SK-N-SH (cell line): ENCODE measurements at regions not wholly inside any gene's neighbourhood (a gene's known extent, or its start where the extent isn't known, plus 50 kb on each side); places are given as distances from the start of the nearest gene placed in this dataset.

Source experiments
- CTCF ChIA-PET: fragments of 300-600, 350-600 bp; formaldehyde crosslinking; extraction: SDS; loops from one replicate; lab custom pipeline; 2021; lab: Yijun Ruan, JAX
- POLR2A ChIA-PET: fragments of 350-600 bp; sonication (Branson Sonifier 250); formaldehyde crosslinking; extraction: SDS; loops from one replicate; lab custom pipeline; 2020; ENCODE audit warnings: antibody characterized with exemption, inconsistent platforms; lab: Yijun Ruan, JAX
- DNase-seq: peaks from one replicate; pipeline ENCODE4 v3.0.0; 2012
- H2AFZ ChIP-seq: fragments of 200-600 bp; sonication (generic); 2 replicates; pipeline ENCODE4 v1.8.1; 2016; ENCODE audit warnings: antibody characterized with exemption, mild to moderate bottlenecking, low read depth
- H3F3A ChIP-seq: fragments of 200-600 bp; sonication (generic); replicated peaks from 2 replicates; pipeline ENCODE3; 2016; ENCODE audit warnings: antibody characterized with exemption, mild to moderate bottlenecking; ENCODE audit not compliant: insufficient read depth
- H3K27ac ChIP-seq, 2 experiments: fragments of 200-500 bp in 1 of 2; fragments of 200-600 bp in 1 of 2; sonication (Bioruptor generic) in 1 of 2; sonication (generic), shearing (Covaris generic) in 1 of 2; 2 replicates each; pipeline versions ENCODE4 v1.5.1 to v1.6.1; 2014 to 2016; ENCODE audit warnings: low read depth in 2 of 2, inconsistent platforms in 1 of 2, low read length in 1 of 2, mild to moderate bottlenecking in 1 of 2, mixed read lengths in 1 of 2
- H3K27me3 ChIP-seq: fragments of 200-600 bp; sonication (generic), shearing (Covaris generic); 2 replicates; pipeline ENCODE4 v1.6.1; 2016; ENCODE audit warnings: mixed run types; ENCODE audit not compliant: insufficient read depth
- H3K36me3 ChIP-seq, 2 experiments: fragments of 200-500 bp in 1 of 2; fragments of 200-600 bp in 1 of 2; sonication (Bioruptor generic) in 1 of 2; sonication (generic) in 1 of 2; replicated peaks in 1 of 2; 2 replicates each; pipeline versions ENCODE3 to v1.5.1; 2014 to 2016; ENCODE audit warnings: low read length in 1 of 2, mild to moderate bottlenecking in 1 of 2; ENCODE audit not compliant: insufficient read depth in 2 of 2, control insufficient read depth in 1 of 2
- H3K4me1 ChIP-seq, 2 experiments: fragments of 200-500 bp in 1 of 2; fragments of 200-600 bp in 1 of 2; sonication (Bioruptor generic) in 1 of 2; sonication (generic), shearing (Covaris generic) in 1 of 2; 2 replicates each; pipeline versions ENCODE4 v1.5.1 to v1.6.1; 2014 to 2016; ENCODE audit warnings: low read depth in 1 of 2, low read length in 1 of 2, mixed run types in 1 of 2; ENCODE audit not compliant: insufficient read depth in 2 of 2, control insufficient read depth in 1 of 2
- H3K4me2 ChIP-seq: fragments of 200-600 bp; sonication (generic), shearing (Covaris generic); 2 replicates; pipeline ENCODE4 v1.6.1; 2017; ENCODE audit warnings: mixed run types
- H3K4me3 ChIP-seq, 2 experiments: fragments of 200-500 bp in 1 of 2; fragments of 200-600 bp in 1 of 2; sonication (Bioruptor generic) in 1 of 2; sonication (generic), shearing (Covaris generic) in 1 of 2; 2 replicates each; pipeline versions ENCODE4 v1.5.1 to v1.8.1; 2014 to 2016; ENCODE audit warnings: low read depth in 2 of 2, inconsistent platforms in 1 of 2, low read length in 1 of 2, mild to moderate bottlenecking in 1 of 2, mixed read lengths in 1 of 2, moderate library complexity in 1 of 2
- H3K79me2 ChIP-seq: fragments of 200-600 bp; sonication (generic); 2 replicates; pipeline ENCODE4 v1.8.1; 2017; ENCODE audit warnings: mild to moderate bottlenecking; ENCODE audit not compliant: insufficient read depth
- H3K9ac ChIP-seq: fragments of 200-600 bp; sonication (generic); 2 replicates; pipeline ENCODE4 v1.6.1; 2017; ENCODE audit warnings: mixed run types
- H3K9me2 ChIP-seq: fragments of 200-600 bp; sonication (generic); 2 replicates; pipeline ENCODE4 v1.6.1; 2017; ENCODE audit warnings: mixed run types
- H3K9me3 ChIP-seq: fragments of 200-600 bp; sonication (generic); 2 replicates; pipeline ENCODE4 v1.6.1; 2017; ENCODE audit warnings: mixed run types, mild to moderate bottlenecking, moderate library complexity
- H4K20me1 ChIP-seq: fragments of 200-600 bp; sonication (generic); 2 replicates; pipeline ENCODE4 v1.6.1; 2017; ENCODE audit warnings: mild to moderate bottlenecking, mixed run types; ENCODE audit not compliant: insufficient read depth
- CHD2 ChIP-seq: fragments of 150-350 bp; IDR thresholded peaks from 2 replicates; pipeline ENCODE4 v1.6.1; 2018; ENCODE audit warnings: low read length; ENCODE audit not compliant: partially characterized antibody
- CTCF ChIP-seq: fragments of 200-600 bp; sonication (generic); IDR thresholded peaks from 2 replicates; pipeline ENCODE4 v1.6.1; 2017; ENCODE audit warnings: antibody characterized with exemption, mild to moderate bottlenecking, moderate library complexity
- ELF1 ChIP-seq: IDR thresholded peaks from 2 replicates; pipeline ENCODE4 v1.4.0; 2012
- EP300 ChIP-seq, 2 experiments: IDR thresholded peaks; 2 replicates each; pipeline versions ENCODE4 v1.4.0 to v1.6.1; 2012; ENCODE audit warnings: borderline replicate concordance in 1 of 2, low read depth in 1 of 2, low read length in 1 of 2
- EZH2phosphoT487 ChIP-seq: fragments of 200-600 bp; sonication (generic); IDR thresholded peaks from 2 replicates; pipeline ENCODE4 v1.6.1; 2017; ENCODE audit warnings: low read depth, mixed run types, mild to moderate bottlenecking, antibody characterized with exemption, moderate library complexity, borderline replicate concordance
- FOSL2 ChIP-seq: IDR thresholded peaks from 2 replicates; pipeline ENCODE4 v1.4.0; 2012; ENCODE audit warnings: low read depth, mild to moderate bottlenecking, moderate library complexity, borderline replicate concordance
- FOXM1 ChIP-seq: IDR thresholded peaks from 2 replicates; pipeline ENCODE4 v1.4.0; 2012; ENCODE audit warnings: low read depth, mild to moderate bottlenecking
- JUND ChIP-seq: IDR thresholded peaks from 2 replicates; pipeline ENCODE4 v1.4.0; 2012
- MXI1 ChIP-seq: IDR thresholded peaks from 2 replicates; pipeline ENCODE4 v1.6.1; 2012; ENCODE audit warnings: mild to moderate bottlenecking, low read depth, low read length, improper control_type of control experiment
- NFIC ChIP-seq: IDR thresholded peaks from 2 replicates; pipeline ENCODE4 v1.4.0; 2012; ENCODE audit warnings: borderline replicate concordance
- NRF1 ChIP-seq: IDR thresholded peaks from 2 replicates; pipeline ENCODE4 v1.6.1; 2012; ENCODE audit warnings: low read depth, mild to moderate bottlenecking, low read length
- PBX3 ChIP-seq: IDR thresholded peaks from 2 replicates; pipeline ENCODE4; 2012
- POLR2AphosphoS5 ChIP-seq: IDR thresholded peaks from 2 replicates; pipeline ENCODE4 v1.6.1; 2012; ENCODE audit warnings: low read depth, low read length
- RAD21 ChIP-seq: IDR thresholded peaks from 2 replicates; pipeline ENCODE4 v1.6.1; 2012; ENCODE audit warnings: mild to moderate bottlenecking, low read length
- RCOR1 ChIP-seq: fragments of 150-350 bp; IDR thresholded peaks from 2 replicates; pipeline ENCODE4 v1.6.1; 2017; ENCODE audit warnings: antibody characterized with exemption, low read length
- RFX5 ChIP-seq: IDR thresholded peaks from 2 replicates; pipeline ENCODE4 v1.6.1; 2012; ENCODE audit warnings: mild to moderate bottlenecking, improper control_type of control experiment, low read length
- RXRA ChIP-seq: IDR thresholded peaks from 2 replicates; pipeline ENCODE4 v1.4.0; 2012; ENCODE audit warnings: low read depth, mild to moderate bottlenecking, borderline replicate concordance
- SIN3A ChIP-seq: IDR thresholded peaks from 2 replicates; pipeline ENCODE4 v1.6.1; 2012; ENCODE audit warnings: low read depth, mild to moderate bottlenecking, low read length, moderate library complexity, borderline replicate concordance
- SMC3 ChIP-seq: IDR thresholded peaks from 2 replicates; pipeline ENCODE4 v1.6.1; 2012; ENCODE audit warnings: low read depth, low read length, improper control_type of control experiment
- TEAD4 ChIP-seq: IDR thresholded peaks from 2 replicates; pipeline ENCODE4 v1.4.0; 2012; ENCODE audit warnings: mild to moderate bottlenecking, borderline replicate concordance; ENCODE audit not compliant: insufficient read depth
- YY1 ChIP-seq: IDR thresholded peaks from 2 replicates; pipeline ENCODE4 v1.4.0; 2012; ENCODE audit warnings: low read depth, mild to moderate bottlenecking
- WGBS: methylation state at CpG from one replicate; pipeline ENCODE4 v1.1.6; 2017; ENCODE audit warnings: low lambda C conversion rate; 5-methylcytosine and 5-hydroxymethylcytosine counted together
- TF ChIP-seq, protein P1 (sequence below): fragments of 150-350 bp; IDR thresholded peaks from 2 replicates; pipeline ENCODE4 v1.6.1; 2016; ENCODE audit warnings: mild to moderate bottlenecking, low read depth, low read length
- TF ChIP-seq, protein P2 (sequence below): fragments of 150-350 bp; IDR thresholded peaks from 2 replicates; pipeline ENCODE4 v1.6.1; 2017; ENCODE audit warnings: antibody characterized with exemption, low read length, low read depth, borderline replicate concordance

GRCh38 chr5:21263361-21263760 is 1275.4 kb upstream of the CDH18 start:
- TF ChIP-seq RXRA, result no peak
- no peak for TF ChIP-seq PBX3
- TF ChIP-seq CTCF, result no peak
- no peak for TF ChIP-seq RCOR1
- TF ChIP-seq, protein P1, sequence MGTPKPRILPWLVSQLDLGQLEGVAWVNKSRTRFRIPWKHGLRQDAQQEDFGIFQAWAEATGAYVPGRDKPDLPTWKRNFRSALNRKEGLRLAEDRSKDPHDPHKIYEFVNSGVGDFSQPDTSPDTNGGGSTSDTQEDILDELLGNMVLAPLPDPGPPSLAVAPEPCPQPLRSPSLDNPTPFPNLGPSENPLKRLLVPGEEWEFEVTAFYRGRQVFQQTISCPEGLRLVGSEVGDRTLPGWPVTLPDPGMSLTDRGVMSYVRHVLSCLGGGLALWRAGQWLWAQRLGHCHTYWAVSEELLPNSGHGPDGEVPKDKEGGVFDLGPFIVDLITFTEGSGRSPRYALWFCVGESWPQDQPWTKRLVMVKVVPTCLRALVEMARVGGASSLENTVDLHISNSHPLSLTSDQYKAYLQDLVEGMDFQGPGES, result no peak
- no peak for TF ChIP-seq SIN3A
- TF ChIP-seq RAD21, result no peak
- TF ChIP-seq TEAD4, result no peak
- no peak for TF ChIP-seq EZH2phosphoT487
- no peak for TF ChIP-seq SMC3
- TF ChIP-seq, protein P2, sequence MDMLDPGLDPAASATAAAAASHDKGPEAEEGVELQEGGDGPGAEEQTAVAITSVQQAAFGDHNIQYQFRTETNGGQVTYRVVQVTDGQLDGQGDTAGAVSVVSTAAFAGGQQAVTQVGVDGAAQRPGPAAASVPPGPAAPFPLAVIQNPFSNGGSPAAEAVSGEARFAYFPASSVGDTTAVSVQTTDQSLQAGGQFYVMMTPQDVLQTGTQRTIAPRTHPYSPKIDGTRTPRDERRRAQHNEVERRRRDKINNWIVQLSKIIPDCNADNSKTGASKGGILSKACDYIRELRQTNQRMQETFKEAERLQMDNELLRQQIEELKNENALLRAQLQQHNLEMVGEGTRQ, result no peak
- no peak for TF ChIP-seq EP300 (IDR thresholded peaks at IDR 0.05; ENCODE audit: borderline replicate concordance in 1 of 2, low read depth in 1 of 2, low read length in 1 of 2)
- no peak for TF ChIP-seq JUND
- no peaks in the 10 kb centered on the region for H3K27me3 ChIP-seq
- no peak overlapping the region for H3K9ac ChIP-seq
- H3K36me3 ChIP-seq, result no peaks in the 10 kb centered on the region
- H3K4me3 ChIP-seq, result no peak overlapping the region
- DNase-seq, result no peak
- no peak overlapping the region for H3K4me2 ChIP-seq
- H3F3A ChIP-seq, result no peaks in the 10 kb centered on the region
- no peaks in the 10 kb centered on the region for H4K20me1 ChIP-seq
- H3K9me2 ChIP-seq, result no peaks in the 10 kb centered on the region
- H3K4me1 ChIP-seq, result no peaks in the 10 kb centered on the region
- H3K27ac ChIP-seq, result no peak overlapping the region
- POLR2A ChIA-PET, result no interaction called here
- CTCF ChIA-PET, result no interaction called here
- no peaks in the 10 kb centered on the region for H3K79me2 ChIP-seq
- no peak overlapping the region for H2AFZ ChIP-seq
- H3K9me3 ChIP-seq, result no peaks in the 10 kb centered on the region
- 16% methylated on average over 2 of the region's 2 CpGs for WGBS

DNA sequence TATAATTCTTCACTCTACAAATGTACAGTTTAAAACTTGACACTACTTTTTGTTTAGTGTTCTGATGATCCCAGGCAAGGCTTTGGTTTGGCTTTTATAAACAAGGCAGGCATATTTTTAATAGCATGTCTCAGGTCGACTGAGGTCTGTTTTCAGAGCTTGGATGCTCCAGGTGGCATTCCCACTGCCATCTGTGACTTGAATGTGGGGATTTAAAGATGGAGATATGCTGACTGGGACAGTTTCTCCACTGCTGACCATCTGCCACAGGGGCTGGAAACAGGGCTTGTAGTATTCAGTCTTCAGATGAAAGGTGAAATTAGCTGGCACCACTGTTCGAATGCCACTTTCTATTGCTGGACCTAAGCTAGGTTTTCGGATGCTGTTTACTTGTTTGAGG is 1266.2 kb upstream of the CDH18 start:
- no peak for TF ChIP-seq NFIC
- no peak for TF ChIP-seq RCOR1
- no peak for TF ChIP-seq SMC3
- no peak for TF ChIP-seq JUND
- no peak for TF ChIP-seq YY1
- no peak for TF ChIP-seq NRF1
- TF ChIP-seq EZH2phosphoT487, result no peak
- TF ChIP-seq MXI1, result no peak
- no peak for TF ChIP-seq TEAD4
- no peak for TF ChIP-seq RFX5
- TF ChIP-seq PBX3, result no peak
- no peak for TF ChIP-seq ELF1
- no peak for TF ChIP-seq FOSL2
- no peak for TF ChIP-seq FOXM1
- TF ChIP-seq CHD2, result no peak
- no peak for TF ChIP-seq POLR2AphosphoS5
- no peak overlapping the region for H3K4me2 ChIP-seq
- H3K79me2 ChIP-seq, result no peaks in the 10 kb centered on the region
- no peaks in the 10 kb centered on the region for H3K9me2 ChIP-seq
- no peak overlapping the region for H3K4me3 ChIP-seq
- H3F3A ChIP-seq, result no peaks in the 10 kb centered on the region
- no peaks in the 10 kb centered on the region for H3K9me3 ChIP-seq
- H4K20me1 ChIP-seq, result no peaks in the 10 kb centered on the region
- H3K27me3 ChIP-seq, result no peaks in the 10 kb centered on the region
- H2AFZ ChIP-seq, result no peak overlapping the region
- H3K36me3 ChIP-seq, result no peaks in the 10 kb centered on the region
- no peak overlapping the region for H3K9ac ChIP-seq
- no peak for DNase-seq
- H3K27ac ChIP-seq, result no peak overlapping the region
- no peaks in the 10 kb centered on the region for H3K4me1 ChIP-seq
- ChIA-PET CTCF (interaction anchor here (0.6 to 1.3 kb wide), 2 partner anchors 32 to 75 kb away, joined by 3 read pairs; no protein-coding TSS in a partner anchor), POLR2A (no interaction called here)
- WGBS, result 16% methylated on average over 3 of the region's 3 CpGs
